GM20000 (cell line): ENCODE measurements at regions not wholly inside any gene's neighbourhood (a gene's known extent, or its start where the extent isn't known, plus 50 kb on each side); places are given as distances from the start of the nearest gene placed in this dataset.
"Not testable (repeated sequence)": the region's sequence is repeated elsewhere in the genome, so short reads cannot be mapped to it uniquely, and the experiment has no call there.

Experiments
- DNase-seq: peaks from one replicate; pipeline ENCODE4 v3.0.0; 2012; ENCODE audit warnings: low spot score
- CTCF ChIP-seq: IDR thresholded peaks from 2 replicates; pipeline ENCODE4 v1.5.1; 2012; ENCODE audit warnings: mild to moderate bottlenecking, control low read depth; ENCODE audit errors: extremely low read depth, missing control alignments

DNA sequence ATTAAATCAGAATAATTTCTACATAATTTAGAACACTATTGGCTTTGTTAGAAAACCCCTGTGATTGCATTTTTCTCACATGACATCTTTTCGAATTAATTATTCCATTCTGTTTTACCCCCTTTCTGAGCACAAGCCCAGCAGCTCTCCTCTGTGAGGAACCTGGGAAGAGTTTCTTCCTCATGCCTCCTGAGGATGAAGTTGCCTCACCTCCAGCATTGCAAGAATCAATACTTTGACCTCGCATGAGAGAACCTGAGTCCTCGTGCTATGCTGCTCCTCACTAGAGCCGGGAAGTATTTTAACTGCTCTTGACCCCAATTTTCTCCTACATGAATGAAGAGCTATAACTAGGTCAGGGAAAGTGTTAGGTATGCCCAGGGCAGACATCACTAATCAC lies 77.1 kb upstream of the RAPH1 start:
- no peak for TF ChIP-seq CTCF
- DNase-seq: no peak

- DNase-seq: no peak
- TF ChIP-seq CTCF: no peak
Observed at GRCh38 chr2:203619267-203619878, 84.3 kb upstream of the RAPH1 start.

DNA sequence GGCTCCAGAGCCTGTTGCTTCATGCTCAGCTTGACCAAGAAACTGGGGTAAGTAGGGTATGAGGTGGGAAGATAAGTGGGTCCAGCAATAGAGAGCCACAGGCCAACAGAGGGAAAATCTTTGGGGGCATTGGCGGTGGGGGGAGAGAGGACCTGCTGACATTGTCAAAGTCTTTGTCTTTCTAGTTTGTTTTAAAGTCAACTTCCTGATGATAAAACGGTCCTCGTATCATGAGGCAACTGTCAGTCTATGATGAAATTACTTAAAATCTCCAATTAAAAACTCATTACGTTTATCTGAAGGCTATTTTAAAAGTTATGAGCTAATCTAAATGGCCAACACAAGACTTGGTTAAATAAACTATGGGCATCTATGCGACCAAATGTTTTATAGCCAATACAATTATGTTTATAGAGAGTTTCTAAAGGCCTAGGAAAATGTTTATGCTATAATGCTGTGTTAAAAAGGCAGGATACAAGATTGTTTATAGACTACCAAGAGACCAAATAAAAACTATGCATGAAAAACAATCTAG lies 84.4 kb upstream of the CD28 start:
- DNase-seq: no peak
- no peak for TF ChIP-seq CTCF

DNA sequence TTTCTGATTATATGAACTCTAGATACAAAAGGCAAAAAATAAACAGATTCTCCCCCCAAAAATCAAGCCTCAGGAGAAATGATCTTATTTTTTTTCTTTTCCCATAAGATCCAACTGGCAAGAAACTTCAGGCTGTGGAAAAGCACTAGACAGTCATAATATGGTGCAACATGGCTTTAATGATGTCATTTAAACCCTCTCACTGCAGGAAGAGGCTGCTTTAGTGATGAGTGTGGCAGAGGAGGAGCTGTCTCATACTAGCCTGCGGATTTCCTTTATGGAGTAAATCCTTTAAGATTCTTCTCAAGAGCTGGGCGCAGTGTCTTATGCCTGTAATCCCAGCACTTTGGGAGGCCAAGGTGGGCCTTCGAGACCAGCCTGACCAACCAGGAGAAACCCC lies 83.3 kb upstream of the CD28 start:
- no peak for DNase-seq
- no peak for TF ChIP-seq CTCF

- TF ChIP-seq CTCF: no peak
- DNase-seq: no peak
Observed at GRCh38 chr2:203623661-203624060, 82.8 kb upstream of the CD28 start.

DNA sequence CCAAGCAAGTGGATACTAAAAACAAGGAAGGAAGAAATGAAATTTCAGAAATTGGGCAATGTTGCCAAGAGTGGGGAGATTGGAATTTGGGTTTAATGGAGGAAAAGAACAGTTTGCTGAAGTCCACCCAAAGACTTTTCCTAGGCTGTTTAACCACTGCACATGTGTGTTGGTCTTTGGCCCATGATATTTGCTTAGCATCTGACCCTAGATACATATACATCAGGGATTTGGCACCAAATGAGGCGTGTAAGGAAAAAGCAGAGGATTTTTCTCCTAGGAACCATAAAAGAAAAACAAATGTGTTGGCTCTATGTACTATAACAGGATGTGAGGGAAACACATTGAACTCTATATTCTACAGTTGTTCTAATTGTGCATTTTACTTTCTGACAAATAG lies 80.7 kb upstream of the CD28 start:
- DNase-seq: no peak
- no peak for TF ChIP-seq CTCF

DNA sequence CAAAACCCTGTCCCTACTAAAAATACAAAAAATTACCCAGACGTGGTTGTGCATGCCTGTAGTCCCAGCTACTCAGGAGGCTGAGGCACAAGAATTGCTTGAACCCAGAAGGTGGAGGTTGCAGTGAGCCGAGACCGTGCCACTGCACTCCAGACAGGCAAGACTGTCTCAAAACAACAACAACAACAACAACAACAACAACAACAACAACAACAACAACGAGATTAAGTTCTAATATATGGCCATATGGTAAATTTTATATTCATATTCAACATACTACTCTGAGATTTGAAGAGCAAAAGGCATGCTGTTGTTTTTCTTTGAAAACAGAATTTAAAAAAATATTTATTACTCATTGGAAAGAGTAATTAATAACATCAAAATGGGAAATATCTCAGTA lies 80.2 kb upstream of the CD28 start:
- not testable (repeated sequence) for DNase-seq
